Activated naive CD8-positive, alpha-beta T cell treated with anti-CD3 and anti-CD28 coated beads, Interleukin-2, amount 50 U/mL, for 24 hours (primary cell): ENCODE measurements at regions not wholly inside any gene's neighbourhood (a gene's known extent, or its start where the extent isn't known, plus 50 kb on each side); places are given as distances from the start of the nearest gene placed in this dataset.
"Not testable (repeated sequence)": the region's sequence is repeated elsewhere in the genome, so short reads cannot be mapped to it uniquely, and the experiment has no call there.

Source experiments
- ATAC-seq: fragments of 150-1000 bp; cut with Tn5 transposase; one replicate; pipeline ENCODE4 v1.10.0; 2021
- DNase-seq: peaks from one replicate; pipeline ENCODE4 v3.0.0; 2021
- H3K27ac Mint-ChIP-seq: one replicate; pipeline ENCODE4 v1.8.0; 2021; ENCODE audit warnings: mild to moderate bottlenecking, mixed read lengths
- H3K27me3 Mint-ChIP-seq: one replicate; pipeline ENCODE4 v1.8.0; 2021; ENCODE audit warnings: mixed read lengths
- H3K36me3 Mint-ChIP-seq: one replicate; pipeline ENCODE4 v1.8.0; 2021; ENCODE audit warnings: low read depth, mixed read lengths
- H3K4me1 Mint-ChIP-seq: one replicate; pipeline ENCODE4 v1.8.0; 2021; ENCODE audit warnings: mixed read lengths
- H3K4me3 Mint-ChIP-seq: one replicate; pipeline ENCODE4 v1.8.0; 2021; ENCODE audit warnings: mild to moderate bottlenecking, moderate library complexity, mixed read lengths
- H3K9me3 Mint-ChIP-seq: one replicate; pipeline ENCODE4 v1.8.0; 2021; ENCODE audit warnings: mixed read lengths

DNA sequence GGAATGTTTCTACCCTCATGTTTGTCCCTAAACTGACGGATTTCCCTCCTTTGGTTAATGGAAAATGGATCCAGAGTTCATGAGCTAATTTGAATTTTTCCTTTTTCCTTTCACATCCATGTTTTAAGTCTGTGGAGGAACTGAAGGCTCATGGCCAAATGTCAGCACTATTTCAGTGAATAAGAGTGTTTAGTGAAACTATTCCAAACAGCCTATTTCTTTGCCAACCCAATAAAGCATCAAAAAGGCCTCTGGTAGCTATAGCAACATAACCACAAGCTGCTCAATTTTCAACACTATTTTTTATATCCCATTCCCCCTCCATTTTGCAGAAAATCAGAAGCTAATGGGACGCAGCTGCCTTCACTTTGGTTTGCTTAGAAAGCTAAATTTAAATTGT, 1454.1 kb downstream of the GATA3 start:
- Mint-ChIP-seq H3K9me3 (peaks cover 6% of the 10 kb centered on the region), H3K4me1 (no peaks in the 10 kb centered on the region), H3K27me3 (no peaks in the 10 kb centered on the region), H3K27ac (no peak overlapping the region), H3K36me3 (no peaks in the 10 kb centered on the region), H3K4me3 (no peak overlapping the region)
- no peak for DNase-seq
- no peak for ATAC-seq

- Mint-ChIP-seq H3K27me3 (no peaks in the 10 kb centered on the region), H3K9me3 (peaks cover 6% of the 10 kb centered on the region), H3K27ac (no peak overlapping the region), H3K36me3 (no peaks in the 10 kb centered on the region), H3K4me1 (no peaks in the 10 kb centered on the region), H3K4me3 (no peak overlapping the region)
- ATAC-seq (no peak), DNase-seq (no peak)
Observed at GRCh38 chr10:9510626-9511025, 1456.1 kb downstream of the GATA3 start.

DNA sequence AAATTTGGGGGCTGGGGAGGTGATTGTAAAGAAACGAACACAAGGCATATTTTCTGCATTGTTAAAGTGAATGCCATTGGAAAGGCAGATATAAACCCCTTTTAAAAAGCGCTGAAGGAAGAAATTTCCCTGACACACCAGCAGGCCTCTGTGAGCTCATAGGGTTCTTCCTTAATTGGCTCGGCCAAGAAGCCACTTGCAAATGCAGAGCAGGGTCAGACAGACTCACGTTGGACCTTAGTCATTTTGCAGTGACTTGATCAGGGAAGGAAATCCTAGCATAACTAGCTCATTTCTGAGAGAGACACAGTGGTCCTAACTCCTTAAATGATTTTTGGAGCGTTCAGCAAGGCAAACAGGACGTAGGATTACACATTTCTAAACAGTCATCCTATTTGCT, 1461.4 kb downstream of the GATA3 start:
- H3K27ac Mint-ChIP-seq, result no peak overlapping the region
- H3K36me3 Mint-ChIP-seq, result no peaks in the 10 kb centered on the region
- H3K4me3 Mint-ChIP-seq, result no peak overlapping the region
- H3K9me3 Mint-ChIP-seq, result no peaks in the 10 kb centered on the region
- ATAC-seq (no peak), DNase-seq (no peak)
- no peaks in the 10 kb centered on the region for H3K4me1 Mint-ChIP-seq
- no peaks in the 10 kb centered on the region for H3K27me3 Mint-ChIP-seq

GRCh38 chr10:9535744-9536143, 1481.3 kb downstream of the GATA3 start:
- Mint-ChIP-seq H3K9me3 (no peaks in the 10 kb centered on the region), H3K4me3 (no peak overlapping the region), H3K27ac (no peak overlapping the region), H3K27me3 (peaks cover 4% of the 10 kb centered on the region), H3K36me3 (no peaks in the 10 kb centered on the region), H3K4me1 (peaks cover 2% of the 10 kb centered on the region)
- ATAC-seq (no peak), DNase-seq (no peak)

- ATAC-seq (no peak), DNase-seq (no peak)
- Mint-ChIP-seq H3K27ac (no peak overlapping the region), H3K27me3 (peaks cover 4% of the 10 kb centered on the region), H3K4me3 (no peak overlapping the region), H3K4me1 (no peaks in the 10 kb centered on the region), H3K36me3 (no peaks in the 10 kb centered on the region), H3K9me3 (peaks cover 7% of the 10 kb centered on the region)
Observed at GRCh38 chr10:9545073-9545472, 1472.6 kb upstream of the CELF2 start.

- ATAC-seq (no peak), DNase-seq (no peak)
- Mint-ChIP-seq H3K27me3 (peaks cover 2% of the 10 kb centered on the region), H3K9me3 (no peaks in the 10 kb centered on the region), H3K27ac (no peak overlapping the region), H3K4me1 (no peaks in the 10 kb centered on the region), H3K4me3 (no peak overlapping the region), H3K36me3 (no peaks in the 10 kb centered on the region)
Observed at GRCh38 chr10:9547936-9548904, 1469.5 kb upstream of the CELF2 start.

- no peak for DNase-seq
- H3K36me3 Mint-ChIP-seq, result no peaks in the 10 kb centered on the region
- ATAC-seq, result no peak
- H3K4me1 Mint-ChIP-seq, result no peaks in the 10 kb centered on the region
- H3K9me3 Mint-ChIP-seq, result no peaks in the 10 kb centered on the region
- peaks cover 2% of the 10 kb centered on the region for H3K27me3 Mint-ChIP-seq
- no peak overlapping the region for H3K4me3 Mint-ChIP-seq
- no peak overlapping the region for H3K27ac Mint-ChIP-seq
Observed at GRCh38 chr10:9550810-9551209, 1466.9 kb upstream of the CELF2 start.

- Mint-ChIP-seq H3K27me3 (peaks cover 2% of the 10 kb centered on the region), H3K36me3 (no peaks in the 10 kb centered on the region), H3K4me1 (no peaks in the 10 kb centered on the region), H3K4me3 (no peak overlapping the region), H3K9me3 (no peaks in the 10 kb centered on the region), H3K27ac (no peak overlapping the region)
- ATAC-seq, result no peak
- no peak for DNase-seq
Observed at GRCh38 chr10:9554321-9554720, 1463.4 kb upstream of the CELF2 start.

DNA sequence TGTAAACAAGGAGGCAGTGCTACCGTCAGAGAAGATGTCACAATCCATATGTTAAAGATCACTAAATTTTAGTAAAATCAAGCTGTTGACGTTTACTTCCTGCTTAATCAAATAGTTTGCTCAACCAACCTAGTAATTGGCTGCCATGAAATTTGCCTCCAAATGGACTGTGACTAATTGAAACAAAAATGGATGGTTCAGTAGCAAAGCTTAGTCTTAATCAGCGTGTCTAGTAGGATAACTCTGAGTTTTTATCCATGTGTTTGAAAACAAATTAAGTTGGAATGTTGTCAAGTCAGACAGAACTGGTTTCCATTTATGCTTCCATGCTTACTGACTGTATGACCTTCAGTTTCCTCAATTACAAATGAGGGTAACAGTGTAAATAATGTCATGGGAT, 1456.7 kb upstream of the CELF2 start:
- no peaks in the 10 kb centered on the region for H3K9me3 Mint-ChIP-seq
- no peaks in the 10 kb centered on the region for H3K27me3 Mint-ChIP-seq
- no peak overlapping the region for H3K4me3 Mint-ChIP-seq
- no peak for ATAC-seq
- no peak for DNase-seq
- H3K4me1 Mint-ChIP-seq, result no peaks in the 10 kb centered on the region
- no peaks in the 10 kb centered on the region for H3K36me3 Mint-ChIP-seq
- H3K27ac Mint-ChIP-seq, result no peak overlapping the region

DNA sequence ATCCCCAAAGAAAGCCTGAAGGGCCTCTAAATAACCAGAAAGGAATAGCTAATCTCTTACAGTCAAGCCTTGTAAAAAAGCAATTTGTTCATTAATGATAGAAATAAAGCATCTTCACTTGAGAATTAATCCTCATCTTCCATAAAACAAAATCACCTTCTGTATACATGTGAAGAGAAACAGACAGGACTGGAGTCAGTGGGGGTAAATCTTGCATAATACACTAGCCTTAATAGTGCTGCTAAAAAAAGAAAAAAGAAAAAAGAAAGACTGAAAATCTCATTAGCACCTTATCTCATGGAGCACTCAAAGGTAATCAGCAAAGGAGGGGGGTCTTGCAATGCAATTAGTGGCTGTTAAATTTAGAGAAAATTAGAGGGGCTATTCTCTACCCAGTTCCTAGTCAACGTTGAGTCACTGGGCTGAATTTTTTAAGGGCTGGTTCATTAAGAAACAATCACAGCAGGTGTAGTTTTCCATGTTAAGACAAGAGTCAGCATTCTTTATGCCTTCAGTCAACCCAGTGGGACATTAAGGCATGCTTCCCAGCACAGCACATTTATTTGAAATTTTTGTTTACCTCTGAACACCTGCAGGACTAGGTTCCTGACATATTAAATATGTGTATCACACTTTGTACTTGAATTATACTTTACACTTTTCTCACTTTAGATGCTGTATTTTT, 1455.7 kb upstream of the CELF2 start:
- Mint-ChIP-seq H3K36me3 (no peaks in the 10 kb centered on the region), H3K4me3 (no peak overlapping the region), H3K4me1 (no peaks in the 10 kb centered on the region)

DNA sequence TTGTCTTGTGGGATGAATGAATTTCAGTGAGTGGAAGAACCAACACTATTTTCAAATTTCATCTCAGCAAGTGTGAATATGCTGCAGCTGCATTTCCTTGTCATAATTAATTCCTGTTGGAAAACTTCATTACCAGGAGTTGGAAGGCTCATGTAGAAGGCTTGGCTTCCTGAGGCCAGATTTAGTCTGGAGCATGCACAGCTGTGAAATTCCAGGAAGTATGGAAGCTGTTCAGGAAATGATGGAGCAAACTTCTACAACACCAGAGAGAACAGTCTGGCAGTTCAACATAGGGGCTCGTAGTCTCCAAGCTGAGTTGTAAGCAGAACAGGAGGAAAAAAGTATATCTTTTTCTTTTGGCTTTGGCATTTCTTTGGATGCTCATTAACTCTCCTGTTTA, 1439.9 kb upstream of the CELF2 start:
- no peak overlapping the region for H3K27ac Mint-ChIP-seq
- H3K36me3 Mint-ChIP-seq, result no peaks in the 10 kb centered on the region
- H3K4me3 Mint-ChIP-seq, result no peak overlapping the region
- no peaks in the 10 kb centered on the region for H3K9me3 Mint-ChIP-seq
- H3K4me1 Mint-ChIP-seq, result no peaks in the 10 kb centered on the region
- DNase-seq, result no peak
- peaks cover 2% of the 10 kb centered on the region for H3K27me3 Mint-ChIP-seq
- ATAC-seq, result no peak

More for the DNA sequence above, 1455.7 kb upstream of the CELF2 start:
- DNase-seq, result no peak
- no peak overlapping the region for H3K27ac Mint-ChIP-seq
- H3K27me3 Mint-ChIP-seq, result no peaks in the 10 kb centered on the region
- no peaks in the 10 kb centered on the region for H3K9me3 Mint-ChIP-seq
- no peak for ATAC-seq

GRCh38 chr10:9579110-9579705, 1438.5 kb upstream of the CELF2 start:
- H3K27ac Mint-ChIP-seq, result no peak overlapping the region
- no peaks in the 10 kb centered on the region for H3K4me1 Mint-ChIP-seq
- no peak overlapping the region for H3K4me3 Mint-ChIP-seq
- no peaks in the 10 kb centered on the region for H3K9me3 Mint-ChIP-seq
- H3K36me3 Mint-ChIP-seq, result no peaks in the 10 kb centered on the region
- no peaks in the 10 kb centered on the region for H3K27me3 Mint-ChIP-seq
- no peak for DNase-seq
- no peak for ATAC-seq

- ATAC-seq, H3K27me3 Mint-ChIP-seq, H3K9me3 Mint-ChIP-seq: not testable (repeated sequence)
Observed at GRCh38 chr10:9582803-9583202, 1434.9 kb upstream of the CELF2 start.

GRCh38 chr10:9596368-9596920, 1421.2 kb upstream of the CELF2 start:
- Mint-ChIP-seq H3K4me1 (no peaks in the 10 kb centered on the region), H3K9me3 (no peaks in the 10 kb centered on the region), H3K27me3 (peaks cover 9% of the 10 kb centered on the region), H3K27ac (no peak overlapping the region), H3K36me3 (no peaks in the 10 kb centered on the region), H3K4me3 (no peak overlapping the region)
- no peak for DNase-seq
- no peak for ATAC-seq

More at GRCh38 chr10:9582803-9583202, 1434.9 kb upstream of the CELF2 start:
- H3K4me1 Mint-ChIP-seq, H3K4me3 Mint-ChIP-seq, DNase-seq, H3K27ac Mint-ChIP-seq, H3K36me3 Mint-ChIP-seq: not testable (repeated sequence)
